Liver (tissue), 8 donors: ENCODE measurements at regions not wholly inside any gene's neighbourhood (a gene's known extent, or its start where the extent isn't known, plus 50 kb on each side); places are given as distances from the start of the nearest gene placed in this dataset.

Experiments used
- DNase-seq: peaks from one replicate; pipeline ENCODE4 v3.0.0-alpha.2; 2017; ENCODE audit warnings: low spot score
- H3K27ac ChIP-seq, 2 donors: one replicate each; pipeline ENCODE4 v1.7.0; 2013; ENCODE audit warnings: inconsistent platforms in 2 of 2, low read length in 2 of 2, control low read depth in 1 of 2, low read depth in 1 of 2, mild to moderate bottlenecking in 1 of 2
- H3K27me3 ChIP-seq, 4 donors: one replicate each; pipeline versions ENCODE4 v1.6.1 to v1.7.0; 2013; ENCODE audit warnings: low read length in 3 of 4, inconsistent platforms in 1 of 4, mild to moderate bottlenecking in 1 of 4, moderate library complexity in 1 of 4; ENCODE audit not compliant: control insufficient read depth in 4 of 4, insufficient read depth in 4 of 4
- H3K36me3 ChIP-seq, 4 donors: one replicate each; pipeline versions ENCODE4 v1.6.1 to v1.7.0; 2013; ENCODE audit warnings: low read length in 3 of 4, mild to moderate bottlenecking in 3 of 4, low read depth in 1 of 4, moderate library complexity in 1 of 4; ENCODE audit not compliant: control insufficient read depth in 4 of 4, insufficient read depth in 3 of 4
- H3K4me1 ChIP-seq, 4 donors: one replicate each; pipeline versions ENCODE4 v1.6.1 to v1.7.0; 2013; ENCODE audit warnings: low read length in 3 of 4, mild to moderate bottlenecking in 3 of 4, moderate library complexity in 1 of 4; ENCODE audit not compliant: control insufficient read depth in 4 of 4, insufficient read depth in 4 of 4
- H3K4me3 ChIP-seq, 3 donors: one replicate each; pipeline versions ENCODE4 v1.6.1 to v1.7.0; 2013; ENCODE audit warnings: low read length in 3 of 3, control low read depth in 1 of 3, low read depth in 1 of 3, mild to moderate bottlenecking in 1 of 3
- H3K9ac ChIP-seq, 2 donors: one replicate each; pipeline ENCODE4 v1.7.0; 2013; ENCODE audit warnings: low read length in 2 of 2, mild to moderate bottlenecking in 2 of 2, moderate library complexity in 2 of 2, control low read depth in 1 of 2, low read depth in 1 of 2
- H3K9me3 ChIP-seq, 4 donors: one replicate each; pipeline versions ENCODE4 v1.6.1 to v1.7.0; 2013; ENCODE audit warnings: low read length in 3 of 4; ENCODE audit not compliant: control insufficient read depth in 4 of 4
- ATF3 ChIP-seq: IDR thresholded peaks from 2 replicates; pipeline ENCODE4 v1.6.1; 2016; ENCODE audit warnings: antibody characterized with exemption
- CTCF ChIP-seq: fragments of 150-350 bp; IDR thresholded peaks from 2 replicates; pipeline ENCODE4 v1.5.1; 2017; ENCODE audit warnings: improper control_type of control experiment, low read depth, low read length; ENCODE audit not compliant: missing input control
- FOXA2 ChIP-seq: IDR thresholded peaks from 2 replicates; pipeline ENCODE4 v1.6.1; 2016; ENCODE audit warnings: antibody characterized with exemption
- GABPA ChIP-seq, 2 donors: IDR thresholded peaks in 1 of 2; conservative IDR thresholded peaks in 1 of 2; 2 replicates each; pipeline ENCODE4 v1.6.1; 2016; ENCODE audit warnings: antibody characterized with exemption in 2 of 2, mild to moderate bottlenecking in 1 of 2, moderate library complexity in 1 of 2
- HNF4A ChIP-seq, 2 donors: conservative IDR thresholded peaks; 2 replicates each; pipeline ENCODE4 v1.6.1; 2016; ENCODE audit warnings: antibody characterized with exemption in 2 of 2, mild to moderate bottlenecking in 2 of 2
- JUND ChIP-seq, 2 donors: IDR thresholded peaks; 2 replicates each; pipeline ENCODE4 v1.6.1; 2016; ENCODE audit warnings: antibody characterized with exemption in 2 of 2
- RAD21 ChIP-seq, 2 donors: IDR thresholded peaks; 2 replicates each; pipeline ENCODE4 v1.6.1; 2016; ENCODE audit warnings: antibody characterized with exemption in 2 of 2, mild to moderate bottlenecking in 2 of 2
- SP1 ChIP-seq: IDR thresholded peaks from 2 replicates; pipeline ENCODE4 v1.6.1; 2018; ENCODE audit warnings: antibody characterized with exemption, mild to moderate bottlenecking
- YY1 ChIP-seq: IDR thresholded peaks from 2 replicates; pipeline ENCODE4 v1.6.1; 2016; ENCODE audit warnings: antibody characterized with exemption, mild to moderate bottlenecking
- ZBTB33 ChIP-seq: IDR thresholded peaks from 2 replicates; pipeline ENCODE4 v1.6.1; 2016; ENCODE audit warnings: antibody characterized with exemption
- WGBS: extraction: QIAGEN DNeasy Blood & Tissue Kit; methylation state at CpG from one replicate; pipeline ENCODE4 v1.1.7; 2013; 5-methylcytosine and 5-hydroxymethylcytosine counted together
- donor health status: healthy.
- donor health status: healthy.
- donor health status: healthy.
- donor health status: healthy.
- donor health status: healthy.

GRCh38 chr18:30056528-30056927, 986.0 kb downstream of the DSC3 start:
- TF ChIP-seq YY1: no peak
- no peak for TF ChIP-seq FOXA2
- no peak for TF ChIP-seq JUND (IDR thresholded peaks at IDR 0.05)
- TF ChIP-seq ZBTB33: no peak
- TF ChIP-seq HNF4A (conservative IDR thresholded peaks at IDR 0.05): no peak
- no peak for TF ChIP-seq RAD21 (IDR thresholded peaks at IDR 0.05)
- H3K36me3 ChIP-seq: no peaks in the 10 kb centered on the region
- no peaks in the 10 kb centered on the region for H3K4me1 ChIP-seq
- DNase-seq: no peak
- no peaks in the 10 kb centered on the region for H3K9me3 ChIP-seq
- no peak overlapping the region for H3K4me3 ChIP-seq
- WGBS: 68% methylated on average over 2 of the region's 2 CpGs
- H3K27ac ChIP-seq: no peak overlapping the region
- no peaks in the 10 kb centered on the region for H3K27me3 ChIP-seq
- H3K9ac ChIP-seq: no peak overlapping the region

GRCh38 chr18:30044496-30044895, 998.0 kb downstream of the DSC3 start:
- TF ChIP-seq ZBTB33: no peak
- no peak for TF ChIP-seq ATF3
- no peak for TF ChIP-seq GABPA (IDR thresholded peaks at IDR 0.05 in 1 of 2, conservative IDR thresholded peaks at IDR 0.05 in 1 of 2)
- no peaks in the 10 kb centered on the region for H3K36me3 ChIP-seq
- H3K4me3 ChIP-seq: no peak overlapping the region
- 60% methylated on average over 5 of the region's 5 CpGs for WGBS
- DNase-seq: no peak
- H3K9ac ChIP-seq: no peak overlapping the region
- no peaks in the 10 kb centered on the region for H3K9me3 ChIP-seq
- H3K4me1 ChIP-seq: no peaks in the 10 kb centered on the region
- H3K27ac ChIP-seq: no peak overlapping the region
- no peaks in the 10 kb centered on the region for H3K27me3 ChIP-seq

GRCh38 chr18:30039201-30039600, 1003.3 kb downstream of the DSC3 start:
- Histone ChIP-seq H3K27ac (no peak overlapping the region), H3K4me1 (no peaks in the 10 kb centered on the region), H3K9ac (no peak overlapping the region), H3K4me3 (no peak overlapping the region), H3K27me3 (no peaks in the 10 kb centered on the region), H3K9me3 (no peaks in the 10 kb centered on the region), H3K36me3 (no peaks in the 10 kb centered on the region)
- no peak for TF ChIP-seq ATF3
- no peak for TF ChIP-seq GABPA (IDR thresholded peaks at IDR 0.05 in 1 of 2, conservative IDR thresholded peaks at IDR 0.05 in 1 of 2)
- TF ChIP-seq CTCF: no peak
- TF ChIP-seq SP1: no peak
- no peak for DNase-seq
